ENCODE measurements at regions not wholly inside any gene's neighbourhood (a gene's known extent, or its start where the extent isn't known, plus 50 kb on each side); places are given as distances from the start of the nearest gene placed in this dataset.

GRCh38 chr18:57910134-57910533, 107.0 kb upstream of the ATP8B1 start:
- no peak overlapping the region for H3K4me3 ChIP-seq (replicated peaks in 1 of 2; ENCODE audit: low read depth in 1 of 2, low read length in 2 of 2)
- H2AFZ ChIP-seq (ENCODE audit: low read depth, low read length, poor library complexity, severe bottlenecking) = no peak overlapping the region
- H4K20me1 ChIP-seq (ENCODE audit: insufficient read depth) = no peaks in the 10 kb centered on the region
- H3K9ac ChIP-seq (ENCODE audit: low read length) = no peak overlapping the region
- CTCF ChIA-PET = no interaction called here
- H3K9me3 ChIP-seq (ENCODE audit: control insufficient read depth in 1 of 2, insufficient read depth in 1 of 2, low read depth in 1 of 2, low read length in 2 of 2) = no peaks in the 10 kb centered on the region
- no peaks in the 10 kb centered on the region for H3K9me2 ChIP-seq (ENCODE audit: insufficient read depth)
- H3K36me3 ChIP-seq (ENCODE audit: control insufficient read depth in 1 of 2, insufficient read depth in 2 of 2, low read length in 2 of 2) = no peaks in the 10 kb centered on the region
- no peak overlapping the region for H3K27ac ChIP-seq (ENCODE audit: low read depth, low read length)
- TF ChIP-seq SP1 (IDR thresholded peaks at IDR 0.05; ENCODE audit: low read depth) (no peak), REST (IDR thresholded peaks at IDR 0.05; ENCODE audit: low read depth) (no peak), EGR1 (IDR thresholded peaks at IDR 0.05; ENCODE audit: low read depth) (no peak), MAX (IDR thresholded peaks at IDR 0.05) (no peak), TCF7L2 (IDR thresholded peaks at IDR 0.05; ENCODE audit: borderline replicate concordance, extremely low read depth, insufficient read depth, insufficient read length) (no peak), EZH2 (IDR thresholded peaks at IDR 0.05) (no peak), ELF1 (IDR thresholded peaks at IDR 0.05; ENCODE audit: borderline replicate concordance, low read depth) (no peak), JUND (IDR thresholded peaks at IDR 0.05) (no peak), ZNF274 (IDR thresholded peaks at IDR 0.05; ENCODE audit: low read depth, low read length) (no peak), CBX3 (IDR thresholded peaks at IDR 0.05; ENCODE audit: low read depth) (no peak), RAD21 (IDR thresholded peaks at IDR 0.05; ENCODE audit: low read depth) (no peak), SRF (IDR thresholded peaks at IDR 0.05; ENCODE audit: low read depth) (no peak), ZFX (IDR thresholded peaks at IDR 0.05) (no peak), EZH2phosphoT487 (IDR thresholded peaks at IDR 0.05; ENCODE audit: borderline replicate concordance) (no peak), POLR2AphosphoS5 (IDR thresholded peaks at IDR 0.05; ENCODE audit: low read depth, low read length) (no peak), ATF3 (IDR thresholded peaks at IDR 0.05) (no peak)
- DNase-seq (ENCODE audit: low read depth, low spot score) (no peak), ATAC-seq (no peak)
- no peaks in the 10 kb centered on the region for H3K4me1 ChIP-seq (ENCODE audit: control insufficient read depth in 1 of 2, insufficient read depth in 2 of 2, low read length in 2 of 2)
- POLR2A ChIA-PET = no interaction called here
- no peaks in the 10 kb centered on the region for H3K27me3 ChIP-seq (ENCODE audit: insufficient read depth, low read length)
- H3K4me2 ChIP-seq (ENCODE audit: low read length) = 0 out of 2 replicates have a peak overlapping the region, but pooled peaks have one; percentile 6
- RAD21 ChIA-PET (ENCODE audit: low non-redundant PET in 1 of 2, low total read pairs in 2 of 2, uncharacterized antibody in 2 of 2, unreplicated experiment in 2 of 2) = no interaction called here
- H3K79me2 ChIP-seq (ENCODE audit: insufficient read depth, low read length) = no peaks in the 10 kb centered on the region
- BruUV-seq (replicated peaks) = no TSS peak
- intact Hi-C loops (cut with micrococcal nuclease) = no loop called here
